GM12865 (cell line): ENCODE measurements at regions not wholly inside any gene's neighbourhood (a gene's known extent, or its start where the extent isn't known, plus 50 kb on each side); places are given as distances from the start of the nearest gene placed in this dataset.
"Not testable (repeated sequence)": the region's sequence is repeated elsewhere in the genome, so short reads cannot be mapped to it uniquely, and the experiment has no call there.

Source experiments
- DNase-seq: peaks from one replicate; pipeline ENCODE4 v3.0.0; 2010; ENCODE audit warnings: low read depth
- H3K4me3 ChIP-seq: 2 replicates; pipeline ENCODE4 v1.5.1; 2011; ENCODE audit warnings: mild to moderate bottlenecking, low read depth, low read length, control low read depth
- CTCF ChIP-seq: IDR thresholded peaks from 2 replicates; pipeline ENCODE4 v1.5.1; 2011; ENCODE audit warnings: low read length, control low read depth, low read depth, inconsistent platforms; ENCODE audit not compliant: insufficient read depth; ENCODE audit errors: missing control alignments

- DNase-seq = no peak
- no peak for TF ChIP-seq CTCF
- H3K4me3 ChIP-seq = no peak overlapping the region
These were observed 735.2 kb downstream of the TBC1D22A start for GRCh38 chr22:47497666-47498065.

- DNase-seq = no peak
- TF ChIP-seq CTCF = no peak
These were observed 732.7 kb downstream of the TBC1D22A start for GRCh38 chr22:47495110-47495509.

GRCh38 chr22:47488131-47488530, 725.7 kb downstream of the TBC1D22A start:
- not testable (repeated sequence) for H3K4me3 ChIP-seq, DNase-seq

More at GRCh38 chr22:47495110-47495509, 732.7 kb downstream of the TBC1D22A start:
- no peak overlapping the region for H3K4me3 ChIP-seq

DNA sequence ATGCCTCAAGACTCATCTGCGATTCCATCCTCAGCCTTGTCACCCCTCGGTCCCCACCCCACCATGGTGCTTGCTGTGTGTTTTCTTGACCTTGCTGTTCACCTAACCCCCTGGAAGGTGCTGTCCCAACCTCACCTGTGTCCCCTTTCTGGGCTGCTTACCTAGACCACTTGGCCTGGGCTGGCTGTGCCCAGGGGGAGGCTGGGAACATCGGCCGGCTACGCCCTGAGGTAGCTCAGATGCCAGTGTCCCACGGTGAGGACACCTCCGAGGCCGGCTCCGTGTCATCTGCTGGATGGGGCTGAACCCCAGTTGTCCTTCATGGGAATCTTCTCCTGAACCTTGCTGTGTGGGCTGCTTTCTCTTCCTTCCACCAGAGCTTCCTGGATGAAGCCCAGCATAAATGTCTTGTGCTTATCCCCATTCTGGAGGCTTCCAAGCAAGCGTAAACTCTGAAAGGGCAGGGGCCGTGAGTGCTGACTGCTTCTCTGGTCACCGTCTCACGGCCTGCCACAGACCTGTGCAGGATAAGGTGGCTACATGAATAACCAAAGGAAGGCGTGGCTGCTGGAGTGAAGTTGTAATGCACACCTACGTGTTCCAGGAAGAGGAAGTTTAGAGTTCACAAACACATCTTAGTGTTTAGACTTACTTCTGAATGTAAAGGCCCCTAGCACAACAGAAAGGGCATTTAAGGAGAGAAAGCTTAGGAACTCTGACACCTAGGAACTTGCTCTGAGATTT, 724.3 kb downstream of the TBC1D22A start:
- no peak overlapping the region for H3K4me3 ChIP-seq
- no peak for TF ChIP-seq CTCF
- DNase-seq = no peak

GRCh38 chr22:47484960-47485569, 722.6 kb downstream of the TBC1D22A start:
- no peak for DNase-seq
- TF ChIP-seq CTCF = no peak
- H3K4me3 ChIP-seq = no peak overlapping the region

DNA sequence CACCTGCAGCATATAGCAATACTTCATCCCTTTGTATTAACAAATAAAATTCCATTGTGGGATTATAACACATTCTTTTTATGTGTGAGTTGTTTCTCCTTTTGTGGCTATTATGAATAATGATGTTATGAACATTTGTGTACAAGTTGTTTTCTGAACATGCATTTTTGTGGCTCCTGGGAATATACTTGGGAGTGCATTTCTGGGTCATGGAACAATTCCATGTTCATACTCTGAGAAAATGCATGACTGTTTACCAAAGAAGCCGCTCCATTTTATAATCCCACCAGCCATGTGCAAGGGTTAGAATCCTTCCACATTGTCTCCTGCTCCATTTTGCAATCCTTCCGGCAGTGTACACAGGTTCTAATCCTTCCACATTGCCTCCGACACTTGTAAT, 713.8 kb downstream of the TBC1D22A start:
- no peak for DNase-seq
- no peak overlapping the region for H3K4me3 ChIP-seq
- no peak for TF ChIP-seq CTCF

DNA sequence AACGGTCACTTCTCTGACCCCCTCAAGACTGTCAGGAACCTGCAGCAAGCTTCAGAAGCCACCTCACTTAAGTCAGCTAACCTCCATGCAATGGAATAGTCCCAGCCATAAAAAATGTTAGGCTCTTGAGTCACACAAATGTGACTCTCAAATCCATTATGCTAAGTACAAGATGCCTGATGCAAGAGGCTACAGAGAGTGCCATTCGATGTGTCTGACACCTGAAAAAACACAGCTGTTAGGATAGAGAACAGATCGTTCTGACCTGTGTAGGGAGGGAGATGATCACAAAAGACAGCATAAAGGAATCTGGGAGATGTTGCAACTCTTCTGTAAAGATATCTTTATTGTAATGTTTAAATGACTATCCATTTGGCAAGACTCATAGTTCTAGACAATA, 712.4 kb downstream of the TBC1D22A start:
- H3K4me3 ChIP-seq = no peak overlapping the region
- DNase-seq = no peak
- TF ChIP-seq CTCF = no peak
